HFFc6 (cell line): ENCODE measurements at regions not wholly inside any gene's neighbourhood (a gene's known extent, or its start where the extent isn't known, plus 50 kb on each side); places are given as distances from the start of the nearest gene placed in this dataset.

Experiments used
- DNase-seq: peaks from one replicate; pipeline ENCODE4 v3.0.0-alpha.2; 2018
- H3K27ac Mint-ChIP-seq: 2 replicates; pipeline ENCODE4 v1.8.0; 2020; ENCODE audit warnings: mild to moderate bottlenecking, mixed read lengths
- H3K27me3 Mint-ChIP-seq: 2 replicates; pipeline ENCODE4 v1.8.0; 2021; ENCODE audit warnings: mild to moderate bottlenecking, moderate library complexity, mixed read lengths; ENCODE audit not compliant: insufficient read depth
- H3K36me3 Mint-ChIP-seq: 2 replicates; pipeline ENCODE4 v1.8.0; 2021; ENCODE audit warnings: low read depth, mixed read lengths
- H3K4me1 Mint-ChIP-seq: 2 replicates; pipeline ENCODE4 v1.8.0; 2020; ENCODE audit warnings: low read depth, mixed read lengths
- H3K4me3 Mint-ChIP-seq: 2 replicates; pipeline ENCODE4 v1.8.0; 2020; ENCODE audit warnings: mild to moderate bottlenecking, moderate library complexity, mixed read lengths
- H3K9me3 Mint-ChIP-seq: 2 replicates; pipeline ENCODE4 v1.8.0; 2020; ENCODE audit warnings: mild to moderate bottlenecking, mixed read lengths
- TF ChIP-seq, protein P1 (sequence below): fragments of 200-600 bp; sonication (generic); IDR thresholded peaks from 2 replicates; pipeline ENCODE4 v1.5.0; 2021; ENCODE audit warnings: antibody characterized with exemption, mild to moderate bottlenecking

GRCh38 chr18:65975536-65975935, 224.7 kb downstream of the CDH7 start:
- no peaks in the 10 kb centered on the region for H3K4me1 Mint-ChIP-seq
- H3K27ac Mint-ChIP-seq, result no peak overlapping the region
- TF ChIP-seq, protein P1, sequence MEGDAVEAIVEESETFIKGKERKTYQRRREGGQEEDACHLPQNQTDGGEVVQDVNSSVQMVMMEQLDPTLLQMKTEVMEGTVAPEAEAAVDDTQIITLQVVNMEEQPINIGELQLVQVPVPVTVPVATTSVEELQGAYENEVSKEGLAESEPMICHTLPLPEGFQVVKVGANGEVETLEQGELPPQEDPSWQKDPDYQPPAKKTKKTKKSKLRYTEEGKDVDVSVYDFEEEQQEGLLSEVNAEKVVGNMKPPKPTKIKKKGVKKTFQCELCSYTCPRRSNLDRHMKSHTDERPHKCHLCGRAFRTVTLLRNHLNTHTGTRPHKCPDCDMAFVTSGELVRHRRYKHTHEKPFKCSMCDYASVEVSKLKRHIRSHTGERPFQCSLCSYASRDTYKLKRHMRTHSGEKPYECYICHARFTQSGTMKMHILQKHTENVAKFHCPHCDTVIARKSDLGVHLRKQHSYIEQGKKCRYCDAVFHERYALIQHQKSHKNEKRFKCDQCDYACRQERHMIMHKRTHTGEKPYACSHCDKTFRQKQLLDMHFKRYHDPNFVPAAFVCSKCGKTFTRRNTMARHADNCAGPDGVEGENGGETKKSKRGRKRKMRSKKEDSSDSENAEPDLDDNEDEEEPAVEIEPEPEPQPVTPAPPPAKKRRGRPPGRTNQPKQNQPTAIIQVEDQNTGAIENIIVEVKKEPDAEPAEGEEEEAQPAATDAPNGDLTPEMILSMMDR, result no peak
- DNase-seq, result no peak
- H3K27me3 Mint-ChIP-seq, result no peaks in the 10 kb centered on the region
- H3K9me3 Mint-ChIP-seq, result peaks cover 53% of the 10 kb centered on the region
- no peak overlapping the region for H3K4me3 Mint-ChIP-seq
- no peaks in the 10 kb centered on the region for H3K36me3 Mint-ChIP-seq

GRCh38 chr18:65974758-65975157, 223.9 kb downstream of the CDH7 start:
- Mint-ChIP-seq H3K27ac (no peak overlapping the region), H3K36me3 (no peaks in the 10 kb centered on the region), H3K9me3 (peaks cover 52% of the 10 kb centered on the region), H3K4me1 (no peaks in the 10 kb centered on the region), H3K4me3 (no peak overlapping the region), H3K27me3 (no peaks in the 10 kb centered on the region)
- TF ChIP-seq, protein P1, result no peak
- DNase-seq, result no peak

DNA sequence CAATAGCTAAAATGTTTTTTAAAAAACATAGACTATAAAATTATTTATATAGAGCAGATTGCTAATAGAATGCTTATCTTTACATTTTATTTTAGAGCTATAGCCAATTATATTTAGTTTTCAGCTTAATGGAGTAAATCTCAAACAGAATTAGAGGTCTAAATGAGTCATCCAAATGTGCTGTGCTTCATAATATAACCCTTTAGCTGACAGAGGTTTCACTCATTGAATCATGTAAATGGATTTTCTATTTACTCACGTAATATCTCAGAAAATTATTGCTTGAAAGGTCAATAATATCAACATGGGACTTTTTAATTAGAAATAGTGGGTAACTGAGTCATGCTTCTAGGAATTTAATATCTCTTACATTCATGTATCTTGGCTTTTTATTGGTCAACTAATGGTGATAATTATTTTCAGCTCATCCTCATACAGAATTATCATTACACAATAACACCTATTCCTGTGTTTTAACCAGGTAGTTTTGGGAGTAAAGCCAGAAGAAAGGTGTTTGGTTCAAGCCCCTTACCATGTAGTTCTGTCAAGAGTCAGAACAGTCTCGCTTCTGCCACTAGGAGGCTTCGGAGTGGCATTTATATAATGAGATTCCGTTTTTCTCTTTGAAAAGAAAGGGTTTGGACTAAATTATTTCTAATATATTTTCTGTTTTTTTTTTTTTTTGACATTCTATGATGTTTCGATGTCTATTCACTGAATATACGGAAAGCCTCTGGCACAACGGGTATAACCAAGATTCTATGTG, 217.6 kb downstream of the CDH7 start:
- no peaks in the 10 kb centered on the region for H3K4me1 Mint-ChIP-seq
- H3K9me3 Mint-ChIP-seq, result peaks cover 42% of the 10 kb centered on the region
- no peak overlapping the region for H3K27ac Mint-ChIP-seq
- DNase-seq, result no peak
- no peaks in the 10 kb centered on the region for H3K36me3 Mint-ChIP-seq
- no peaks in the 10 kb centered on the region for H3K27me3 Mint-ChIP-seq
- TF ChIP-seq, protein P1, result peak; percentile 20; the same call in 1 of the 2 replicates
- no peak overlapping the region for H3K4me3 Mint-ChIP-seq

DNA sequence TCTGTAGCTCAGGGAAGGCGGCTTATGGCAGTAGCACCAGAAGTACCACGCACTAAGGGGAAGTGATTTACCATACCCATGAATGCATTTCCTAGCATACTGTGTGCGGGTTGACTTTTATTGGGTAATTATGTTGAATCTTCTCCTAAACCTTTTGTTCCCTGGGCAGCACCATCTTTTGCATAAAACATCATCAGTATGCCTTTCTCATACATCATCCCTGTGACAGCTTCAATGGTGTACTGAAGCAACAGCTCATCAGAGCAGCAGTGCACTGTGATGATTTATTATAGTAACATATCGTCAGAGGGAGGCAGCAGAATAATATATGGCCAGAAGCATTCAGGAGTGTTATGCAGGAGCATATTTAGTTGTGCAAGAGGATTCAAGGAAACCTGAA, 204.9 kb downstream of the CDH7 start:
- Mint-ChIP-seq H3K27ac (no peak overlapping the region), H3K4me1 (no peaks in the 10 kb centered on the region), H3K4me3 (no peak overlapping the region), H3K36me3 (no peaks in the 10 kb centered on the region), H3K27me3 (no peaks in the 10 kb centered on the region), H3K9me3 (peaks cover 46% of the 10 kb centered on the region)
- no peak for DNase-seq
- TF ChIP-seq, protein P1, result no peak

DNA sequence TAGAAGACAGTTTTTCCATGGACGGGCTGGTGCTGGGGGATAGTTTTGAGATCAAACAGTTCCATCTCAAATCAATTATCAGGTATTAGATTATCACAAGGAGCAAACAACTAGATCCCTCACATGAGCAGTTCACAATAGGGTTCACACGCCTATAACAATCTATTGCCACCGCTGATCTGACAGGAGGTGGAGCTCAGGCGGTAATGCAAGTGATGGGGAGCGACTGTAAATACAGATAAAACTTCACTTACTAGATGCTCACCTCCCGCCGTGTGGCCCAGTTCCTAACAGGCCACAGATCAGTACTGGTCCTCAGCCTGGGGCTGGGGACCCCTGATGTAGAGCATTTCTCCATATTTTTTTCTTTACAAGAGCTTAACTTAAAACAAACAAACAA, 203.6 kb downstream of the CDH7 start:
- Mint-ChIP-seq H3K36me3 (no peaks in the 10 kb centered on the region), H3K4me3 (no peak overlapping the region)

More for the DNA sequence above, 203.6 kb downstream of the CDH7 start:
- peaks cover 39% of the 10 kb centered on the region for H3K9me3 Mint-ChIP-seq
- no peak overlapping the region for H3K27ac Mint-ChIP-seq
- no peaks in the 10 kb centered on the region for H3K27me3 Mint-ChIP-seq
- TF ChIP-seq, protein P1, result no peak
- DNase-seq, result no peak
- no peaks in the 10 kb centered on the region for H3K4me1 Mint-ChIP-seq
